HG03442 (cell line): ENCODE measurements at regions not wholly inside any gene's neighbourhood (a gene's known extent, or its start where the extent isn't known, plus 50 kb on each side); places are given as distances from the start of the nearest gene placed in this dataset.
"Not testable (repeated sequence)": the region's sequence is repeated elsewhere in the genome, so short reads cannot be mapped to it uniquely, and the experiment has no call there.

Source experiments
- ATAC-seq: cut with Tn5 transposase; IDR thresholded peaks from one replicate; pipeline ENCODE4 v1.9.1; 2021; ENCODE audit warnings: mild to moderate bottlenecking, moderate library complexity; ENCODE audit not compliant: unreplicated experiment

DNA sequence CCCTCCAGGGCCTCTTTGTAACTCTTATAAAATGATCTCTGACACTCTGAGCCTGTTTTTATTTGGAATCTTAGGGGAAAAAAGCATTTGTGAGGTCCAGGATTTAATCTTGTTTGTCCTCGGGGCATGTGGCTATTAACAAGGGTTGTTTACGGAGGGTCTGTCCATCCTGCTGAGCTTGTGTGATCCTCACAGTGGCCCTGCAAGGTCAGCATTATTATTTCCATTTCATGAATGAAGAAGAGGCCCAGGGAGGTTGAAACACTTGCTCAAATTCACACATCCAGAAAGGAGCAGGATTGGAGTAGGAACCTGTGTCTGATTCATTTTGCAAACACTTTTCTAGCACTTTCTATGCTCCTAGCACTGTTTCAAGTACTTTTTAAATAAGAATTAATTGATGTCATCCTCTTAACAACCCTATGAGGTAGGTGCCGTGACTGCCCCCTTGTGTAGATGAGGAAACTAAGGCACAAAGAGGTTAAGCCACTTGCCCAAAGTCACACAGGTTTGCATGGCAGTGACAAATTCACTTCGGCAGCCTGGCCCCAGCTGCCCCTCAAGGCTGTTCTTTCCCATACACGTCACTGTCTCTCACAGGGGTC, 178.9 kb downstream of the MIS18A start:
- ATAC-seq = no peak

GRCh38 chr21:32096411-32096810, 182.4 kb downstream of the MIS18A start:
- ATAC-seq = no peak

DNA sequence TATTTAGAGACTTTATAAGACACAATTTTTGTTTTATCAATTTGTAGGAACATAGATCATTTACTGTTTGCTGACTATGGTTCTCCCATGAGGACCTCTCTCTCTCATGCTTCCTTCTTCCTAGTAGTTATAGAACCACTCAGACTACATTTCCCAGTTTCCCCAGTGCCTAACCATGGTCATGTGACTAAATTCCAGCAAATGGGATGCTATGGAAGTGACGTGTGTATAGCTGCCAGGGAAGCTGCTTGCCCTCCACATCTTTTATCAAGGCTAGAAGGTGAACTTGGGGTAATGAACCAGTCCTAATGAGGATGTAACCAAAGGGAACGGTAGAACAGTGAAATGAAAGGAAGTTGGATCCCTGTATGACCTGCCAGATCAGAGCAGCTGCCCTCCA, 184.0 kb downstream of the MIS18A start:
- no peak for ATAC-seq

DNA sequence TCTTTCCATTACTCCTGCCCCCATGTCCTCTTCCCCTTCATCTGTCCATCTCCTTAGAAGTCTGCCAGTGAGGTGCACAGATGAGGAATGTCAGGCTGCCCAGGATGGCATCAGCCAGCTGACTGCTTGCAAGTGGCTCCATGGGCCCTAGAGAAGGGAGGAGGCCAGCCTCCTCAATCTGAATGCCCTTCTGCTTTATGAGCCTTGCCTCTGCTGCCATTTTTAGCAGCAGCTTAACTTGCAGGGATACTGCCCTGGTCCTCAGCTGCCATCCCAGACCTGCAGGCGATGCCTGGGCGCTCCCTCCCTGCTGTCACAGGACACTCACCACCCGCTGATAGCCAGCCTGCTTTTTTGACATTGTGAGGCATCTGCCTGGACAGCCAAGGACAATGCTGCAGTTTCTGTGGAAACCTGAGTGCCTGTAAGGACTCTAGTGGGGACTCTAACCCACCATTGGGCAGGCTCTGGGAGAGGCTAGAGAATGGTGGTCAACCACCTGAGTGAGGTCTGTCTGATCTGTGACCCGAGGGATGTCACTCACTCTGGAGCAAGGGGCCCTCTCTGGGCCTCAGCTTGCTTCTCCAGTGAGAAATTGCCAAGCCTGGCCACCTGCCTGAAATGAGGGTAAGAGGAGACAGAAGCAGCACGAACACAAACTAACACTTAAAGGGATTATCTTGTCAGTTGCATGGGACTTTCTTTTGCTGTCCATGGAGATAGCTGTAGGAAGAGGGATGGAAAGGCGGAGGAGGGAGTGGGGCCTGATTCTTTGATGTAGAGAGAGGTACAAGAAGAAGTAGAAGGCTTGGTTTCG, 185.0 kb downstream of the MIS18A start:
- ATAC-seq = no peak

- ATAC-seq = no peak
Measured at GRCh38 chr21:32090956-32091355, 187.9 kb downstream of the MIS18A start.

- no peak for ATAC-seq
Measured at GRCh38 chr21:32089766-32090165, 189.1 kb downstream of the MIS18A start.

GRCh38 chr21:32088471-32088870, 190.4 kb downstream of the MIS18A start:
- ATAC-seq = no peak

DNA sequence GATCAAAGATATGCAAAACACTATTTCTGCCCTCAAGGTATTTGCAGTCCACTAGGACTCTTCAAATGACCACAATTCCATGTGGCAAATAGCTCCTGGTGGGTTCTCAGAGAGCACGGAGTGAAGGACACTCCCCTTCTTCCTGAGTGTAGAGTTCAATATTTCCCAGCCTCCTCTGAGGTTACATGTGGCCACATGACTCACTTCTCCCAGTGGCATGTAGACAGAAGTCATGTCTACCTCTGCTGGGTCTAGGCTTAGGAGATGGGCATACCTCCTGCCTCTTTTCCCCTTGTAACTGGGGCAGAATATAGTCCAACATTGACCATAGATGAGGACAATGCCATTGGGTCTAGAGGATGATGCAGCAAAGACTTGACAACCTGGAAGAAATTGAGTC, 191.4 kb downstream of the MIS18A start:
- no peak for ATAC-seq

DNA sequence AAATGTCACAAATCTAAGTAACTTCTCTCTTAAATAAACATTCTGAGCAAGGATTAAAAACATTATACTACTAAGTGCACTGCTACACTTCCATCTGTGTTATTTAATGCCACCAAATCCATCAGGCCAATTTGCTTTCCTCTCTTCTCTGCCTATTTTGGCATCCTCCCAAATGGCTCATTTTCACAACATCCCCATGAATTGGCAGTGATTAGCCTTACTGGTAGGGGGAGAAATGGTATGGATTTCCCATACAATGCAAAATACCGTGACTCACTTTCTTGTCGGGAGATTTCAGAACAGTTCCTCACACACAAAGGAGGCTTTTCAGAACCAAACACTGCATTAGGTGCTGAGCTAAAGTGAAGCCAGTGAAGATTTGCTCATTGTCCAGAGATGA, 195.7 kb downstream of the MIS18A start:
- no peak for ATAC-seq

GRCh38 chr21:32082466-32082865, 196.4 kb downstream of the MIS18A start:
- ATAC-seq = no peak

GRCh38 chr21:32073593-32073992, 200.8 kb downstream of the HUNK start:
- ATAC-seq = no peak

GRCh38 chr21:32073190-32073589, 200.4 kb downstream of the HUNK start:
- ATAC-seq = no peak

DNA sequence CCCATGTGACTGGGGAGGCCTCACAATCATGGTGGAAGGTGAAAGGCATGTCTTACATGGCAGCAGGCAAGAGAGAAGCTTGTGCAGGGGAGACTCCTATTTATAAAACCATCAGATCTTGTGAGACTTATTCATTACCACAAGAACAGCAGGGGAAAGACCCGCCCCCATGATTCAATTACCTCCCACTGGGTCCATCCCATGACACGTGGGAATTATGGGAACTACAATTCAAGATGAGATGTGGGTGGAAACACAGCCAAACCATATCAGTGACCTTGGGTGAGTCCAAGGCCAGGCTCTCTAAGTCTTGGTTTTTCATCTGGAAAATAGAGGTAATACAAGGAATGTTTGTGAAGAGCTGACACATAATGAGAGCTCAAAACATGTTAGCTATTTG, 198.8 kb downstream of the HUNK start:
- not testable (repeated sequence) for ATAC-seq

GRCh38 chr21:32070676-32071330, 198.0 kb downstream of the HUNK start:
- ATAC-seq = no peak

DNA sequence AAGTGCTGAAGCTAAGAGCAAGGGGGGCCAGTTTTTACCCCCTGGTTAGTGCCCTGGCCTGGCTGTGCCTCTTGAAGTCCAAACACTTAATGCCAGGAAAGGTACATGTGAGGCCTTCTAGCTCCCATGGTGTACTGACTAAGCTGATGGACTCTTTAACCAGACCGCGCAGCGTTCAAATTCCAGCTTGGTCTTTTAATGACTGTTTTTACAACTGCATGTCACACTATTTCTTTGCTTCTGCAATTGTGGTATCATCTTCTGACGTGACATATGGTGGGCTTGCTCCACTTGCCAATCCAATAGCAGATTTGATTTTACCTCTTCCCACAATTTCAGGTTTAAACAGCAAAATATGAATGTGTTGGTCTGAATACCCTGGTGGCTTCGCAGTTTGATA, 197.3 kb downstream of the HUNK start:
- no peak for ATAC-seq

DNA sequence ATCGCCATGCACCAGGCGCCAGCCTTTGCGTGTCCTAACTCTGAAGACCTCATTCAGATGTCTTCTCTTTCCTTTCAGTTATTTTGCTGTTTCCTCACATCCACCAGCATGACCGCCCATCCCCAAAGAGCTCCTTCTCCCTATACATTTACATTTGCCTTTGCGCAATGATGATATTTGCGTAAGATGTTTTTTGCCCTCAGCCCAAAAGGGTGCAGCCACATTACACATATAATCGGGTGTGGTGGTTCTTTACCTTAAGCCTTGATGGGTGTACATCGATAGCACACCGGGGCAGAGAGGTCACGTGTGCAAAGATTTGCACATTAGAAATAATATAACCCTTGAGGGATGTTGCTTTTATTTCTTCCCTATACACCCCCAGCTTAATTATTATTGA, 192.8 kb downstream of the HUNK start:
- ATAC-seq = no peak

DNA sequence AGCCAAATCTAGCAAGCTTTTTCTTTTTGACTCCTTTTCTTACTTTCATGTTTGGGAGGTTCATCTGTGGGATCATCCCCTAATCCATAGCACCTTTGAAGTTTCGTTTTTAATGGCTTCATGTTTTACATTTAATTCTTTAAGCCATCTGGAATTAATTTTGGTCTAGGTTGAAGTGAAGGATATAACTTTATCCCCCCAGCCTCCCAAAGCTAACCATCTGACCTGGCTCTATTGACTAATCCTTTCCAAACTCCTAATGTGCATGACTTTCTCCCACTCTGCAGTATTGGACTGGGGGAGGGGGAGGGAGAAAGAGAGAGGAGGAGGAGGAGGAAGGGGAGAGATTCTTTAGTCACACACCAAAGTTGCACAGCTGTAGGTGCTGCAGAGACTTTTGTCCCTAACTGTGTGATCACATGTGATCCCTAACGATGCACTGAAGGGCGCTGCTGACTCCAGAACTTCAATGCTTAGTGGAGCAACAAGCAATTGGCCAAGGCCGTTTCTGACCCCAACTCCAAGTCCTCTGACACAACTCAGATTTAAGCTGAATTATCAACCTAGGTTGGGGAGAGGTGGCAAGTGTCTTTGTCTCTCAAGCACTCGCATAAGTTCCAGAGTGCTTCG, 191.6 kb downstream of the HUNK start:
- ATAC-seq = no peak

GRCh38 chr21:32062591-32063227, 189.9 kb downstream of the HUNK start:
- ATAC-seq = no peak

- no peak for ATAC-seq
Measured at GRCh38 chr21:32061729-32062128, 188.9 kb downstream of the HUNK start.

- no peak for ATAC-seq
Measured at GRCh38 chr21:32056791-32057190, 184.0 kb downstream of the HUNK start.

GRCh38 chr21:32055305-32055704, 182.5 kb downstream of the HUNK start:
- ATAC-seq = no peak
